IPS-20b (cell line): ENCODE measurements at regions not wholly inside any gene's neighbourhood (a gene's known extent, or its start where the extent isn't known, plus 50 kb on each side); places are given as distances from the start of the nearest gene placed in this dataset.

ENCODE experiments used
- H3K27ac ChIP-seq: one replicate; pipeline ENCODE4 v1.5.1; 2013; ENCODE audit warnings: low read length
- H3K27me3 ChIP-seq: 2 replicates; pipeline ENCODE4 v1.6.1; 2013; ENCODE audit warnings: mild to moderate bottlenecking, low read length, inconsistent platforms; ENCODE audit not compliant: insufficient read depth
- H3K36me3 ChIP-seq: 2 replicates; pipeline ENCODE4 v1.6.1; 2013; ENCODE audit warnings: low read depth, mild to moderate bottlenecking, inconsistent platforms, low read length, moderate library complexity; ENCODE audit not compliant: insufficient read depth
- H3K4me1 ChIP-seq: 2 replicates; pipeline ENCODE4 v1.6.1; 2013; ENCODE audit warnings: mild to moderate bottlenecking, control low read depth, inconsistent platforms, low read length, moderate library complexity; ENCODE audit not compliant: insufficient read depth
- H3K4me3 ChIP-seq: 2 replicates; pipeline ENCODE4 v1.5.1; 2013; ENCODE audit warnings: mild to moderate bottlenecking, low read length, inconsistent platforms
- H3K9ac ChIP-seq: 2 replicates; pipeline ENCODE4 v1.6.1; 2013; ENCODE audit warnings: low read depth, mild to moderate bottlenecking, inconsistent platforms, low read length, moderate library complexity
- H3K9me3 ChIP-seq: 2 replicates; pipeline ENCODE4 v1.6.1; 2013; ENCODE audit warnings: mild to moderate bottlenecking, low read depth, low read length, inconsistent platforms; ENCODE audit not compliant: insufficient read depth

DNA sequence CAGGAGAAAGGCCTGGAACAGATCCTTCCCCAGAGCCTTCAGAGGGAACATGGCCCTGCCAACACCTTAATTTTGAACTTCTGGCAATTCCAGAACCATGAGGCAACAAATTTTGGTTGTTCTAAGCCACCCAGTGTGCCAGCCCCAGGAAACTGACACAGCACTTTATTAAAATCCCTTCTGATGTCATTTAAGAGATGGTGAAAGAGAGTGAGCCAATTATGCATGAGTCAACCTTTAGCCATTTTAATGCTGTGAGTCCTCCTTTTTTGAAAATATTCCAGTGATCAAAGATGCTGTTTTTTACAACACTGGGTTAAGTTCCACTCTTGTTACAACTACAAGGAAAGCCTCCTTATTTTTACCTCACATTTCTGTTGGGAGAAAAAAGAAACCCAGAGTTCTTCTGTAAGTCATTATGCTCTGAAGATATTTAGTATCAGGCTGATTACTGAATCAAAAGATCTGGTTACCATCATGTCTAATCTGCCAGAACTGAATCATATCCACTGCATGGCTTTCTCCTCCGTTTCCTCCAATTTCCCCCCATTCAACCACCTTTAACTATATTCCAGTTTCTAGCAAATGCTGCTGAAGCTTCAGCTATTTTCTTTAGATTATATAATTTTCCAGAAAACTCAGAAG, 235.4 kb downstream of the TXNL1 start:
- Histone ChIP-seq H3K27me3 (no peaks in the 10 kb centered on the region), H3K4me1 (0 out of 2 replicates have a peak, but pooled peaks cover under 1% of the 10 kb centered on the region), H3K36me3 (no peaks in the 10 kb centered on the region), H3K4me3 (no peak overlapping the region), H3K9me3 (peaks cover 12% of the 10 kb centered on the region; the same call in 1 of the 2 replicates), H3K27ac (no peak overlapping the region), H3K9ac (no peak overlapping the region)

DNA sequence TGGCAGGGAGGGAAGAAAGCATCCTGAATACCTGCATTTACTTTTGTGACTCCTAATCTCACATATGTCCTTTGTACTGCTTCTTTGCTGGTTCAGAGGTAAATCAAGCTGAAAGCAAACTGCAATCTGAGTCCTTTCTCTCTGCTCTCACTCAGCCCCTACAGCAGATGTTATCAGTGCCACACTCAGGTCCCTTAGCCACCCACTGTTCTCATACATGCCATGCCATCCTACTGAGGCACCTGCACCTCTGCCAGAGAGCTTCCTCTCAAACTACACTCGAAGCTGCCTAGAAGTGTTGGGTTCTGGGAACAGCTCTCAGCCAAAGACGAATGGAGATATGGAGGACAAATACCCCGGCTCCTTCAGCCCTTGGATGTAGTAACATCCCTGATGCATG, 244.5 kb downstream of the TXNL1 start:
- Histone ChIP-seq H3K36me3 (no peaks in the 10 kb centered on the region), H3K4me1 (no peaks in the 10 kb centered on the region), H3K27me3 (no peaks in the 10 kb centered on the region), H3K9me3 (no peaks in the 10 kb centered on the region), H3K27ac (no peak overlapping the region), H3K9ac (no peak overlapping the region), H3K4me3 (no peak overlapping the region)

DNA sequence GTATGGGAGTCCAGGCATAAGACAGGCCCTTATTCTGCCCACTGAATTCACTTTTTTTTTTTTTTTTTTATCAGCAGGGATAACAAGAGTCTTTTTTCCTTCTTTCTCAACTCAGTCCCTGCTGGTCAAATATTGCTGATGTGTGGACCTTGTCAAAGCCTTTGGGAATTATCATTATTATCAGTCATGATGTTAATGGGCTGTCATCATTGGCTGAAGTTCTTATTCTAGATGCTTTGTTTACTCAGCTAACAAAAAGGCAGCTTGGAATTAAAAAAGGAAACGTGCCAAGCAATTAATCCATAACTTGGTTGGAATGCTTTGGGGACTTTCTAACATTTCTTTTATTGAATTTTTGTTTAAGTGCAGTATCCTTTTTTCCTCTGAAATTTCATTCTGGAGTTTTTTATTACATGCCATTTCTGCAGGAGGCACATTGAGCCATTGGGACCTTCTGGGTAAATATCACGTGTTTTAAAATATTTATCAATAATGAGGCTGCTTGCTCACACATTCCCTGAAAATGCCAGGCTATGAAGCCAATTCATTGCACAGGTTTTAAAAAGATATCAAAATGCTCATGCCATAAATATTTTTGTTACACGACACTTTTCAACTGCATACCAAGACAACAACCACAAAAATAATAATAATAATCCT, 246.3 kb downstream of the TXNL1 start:
- no peaks in the 10 kb centered on the region for H3K36me3 ChIP-seq
- H3K4me3 ChIP-seq, result no peak overlapping the region
- no peaks in the 10 kb centered on the region for H3K27me3 ChIP-seq
- no peak overlapping the region for H3K27ac ChIP-seq
- no peak overlapping the region for H3K9ac ChIP-seq
- H3K4me1 ChIP-seq, result no peaks in the 10 kb centered on the region
- H3K9me3 ChIP-seq, result no peaks in the 10 kb centered on the region

DNA sequence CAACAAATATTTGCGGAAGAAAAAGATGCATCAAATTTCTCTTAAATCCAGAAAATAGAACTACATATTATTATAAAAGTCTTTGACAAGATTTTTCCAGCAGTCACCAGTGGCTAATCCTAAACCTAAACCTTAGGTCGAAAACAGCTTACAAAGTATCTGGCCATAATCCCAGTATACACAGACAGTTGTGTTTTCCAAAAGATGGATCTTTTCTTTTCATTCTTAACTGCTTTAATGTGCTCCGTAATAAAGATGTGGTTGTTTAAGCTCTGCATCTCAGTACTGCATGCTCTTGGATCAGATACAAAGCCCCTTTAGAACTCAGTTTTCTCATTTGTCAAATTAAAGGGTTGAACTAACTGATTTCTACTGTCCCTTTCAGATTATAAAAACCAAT, 247.8 kb downstream of the TXNL1 start:
- no peaks in the 10 kb centered on the region for H3K9me3 ChIP-seq
- no peaks in the 10 kb centered on the region for H3K4me1 ChIP-seq
- no peaks in the 10 kb centered on the region for H3K27me3 ChIP-seq
- no peak overlapping the region for H3K9ac ChIP-seq
- no peak overlapping the region for H3K27ac ChIP-seq
- no peaks in the 10 kb centered on the region for H3K36me3 ChIP-seq
- H3K4me3 ChIP-seq, result no peak overlapping the region

GRCh38 chr18:56389190-56389589, 249.2 kb downstream of the TXNL1 start:
- H3K4me3 ChIP-seq, result no peak overlapping the region
- no peaks in the 10 kb centered on the region for H3K36me3 ChIP-seq
- H3K9ac ChIP-seq, result no peak overlapping the region
- H3K27ac ChIP-seq, result no peak overlapping the region
- H3K9me3 ChIP-seq, result no peaks in the 10 kb centered on the region
- H3K4me1 ChIP-seq, result no peaks in the 10 kb centered on the region
- H3K27me3 ChIP-seq, result no peaks in the 10 kb centered on the region

GRCh38 chr18:56388571-56388970, 249.8 kb downstream of the TXNL1 start:
- Histone ChIP-seq H3K36me3 (no peaks in the 10 kb centered on the region), H3K4me1 (no peaks in the 10 kb centered on the region), H3K9me3 (no peaks in the 10 kb centered on the region), H3K27ac (no peak overlapping the region), H3K27me3 (no peaks in the 10 kb centered on the region), H3K9ac (no peak overlapping the region), H3K4me3 (no peak overlapping the region)

GRCh38 chr18:56386856-56387255, 251.5 kb downstream of the TXNL1 start:
- no peaks in the 10 kb centered on the region for H3K9me3 ChIP-seq
- no peaks in the 10 kb centered on the region for H3K4me1 ChIP-seq
- no peaks in the 10 kb centered on the region for H3K27me3 ChIP-seq
- no peak overlapping the region for H3K4me3 ChIP-seq
- H3K9ac ChIP-seq, result no peak overlapping the region
- H3K36me3 ChIP-seq, result no peaks in the 10 kb centered on the region
- H3K27ac ChIP-seq, result no peak overlapping the region

DNA sequence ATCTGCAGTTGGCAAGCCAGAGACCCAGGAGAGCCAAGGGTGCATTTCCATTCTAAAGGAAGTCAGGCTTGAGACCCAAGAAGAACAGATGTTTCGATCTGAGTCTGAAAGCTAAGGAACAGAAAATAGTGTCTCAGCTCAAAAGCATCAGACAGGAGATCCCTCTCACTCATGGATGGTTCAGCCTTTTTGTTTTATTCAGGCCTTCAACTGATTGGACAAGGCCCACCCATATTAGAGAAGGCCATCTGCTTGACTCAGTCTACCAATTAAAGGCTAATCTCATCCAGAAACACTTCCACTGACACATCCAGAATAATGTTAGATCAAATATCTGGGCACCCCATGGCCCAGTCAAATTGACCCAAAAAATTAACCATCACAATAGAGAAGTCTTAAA, 255.0 kb downstream of the TXNL1 start:
- no peaks in the 10 kb centered on the region for H3K27me3 ChIP-seq
- no peak overlapping the region for H3K9ac ChIP-seq
- H3K4me3 ChIP-seq, result no peak overlapping the region
- no peaks in the 10 kb centered on the region for H3K4me1 ChIP-seq
- no peaks in the 10 kb centered on the region for H3K9me3 ChIP-seq
- no peaks in the 10 kb centered on the region for H3K36me3 ChIP-seq
- no peak overlapping the region for H3K27ac ChIP-seq

DNA sequence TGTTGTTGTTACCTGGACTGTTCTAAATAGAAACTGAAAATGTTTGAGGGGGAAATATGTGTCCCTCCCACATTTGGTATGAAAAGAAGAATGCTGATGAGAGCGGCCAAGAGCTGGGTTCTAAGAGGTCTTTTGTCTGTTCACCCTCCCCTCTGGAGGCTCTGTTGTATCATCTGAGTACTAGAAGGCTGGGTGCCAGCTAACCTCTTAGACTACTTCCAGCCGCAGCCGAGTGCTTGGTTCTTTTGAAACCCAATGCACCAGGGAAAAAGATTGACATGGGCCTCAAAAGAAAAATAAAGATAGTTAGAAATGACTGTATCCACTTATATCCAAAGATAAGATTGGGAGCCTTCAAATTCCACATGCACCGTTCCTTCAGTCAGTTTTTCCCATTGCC, 255.9 kb downstream of the TXNL1 start:
- no peaks in the 10 kb centered on the region for H3K9me3 ChIP-seq
- no peaks in the 10 kb centered on the region for H3K4me1 ChIP-seq
- no peaks in the 10 kb centered on the region for H3K36me3 ChIP-seq
- H3K27ac ChIP-seq, result no peak overlapping the region
- no peaks in the 10 kb centered on the region for H3K27me3 ChIP-seq
- H3K9ac ChIP-seq, result no peak overlapping the region
- H3K4me3 ChIP-seq, result no peak overlapping the region

- no peaks in the 10 kb centered on the region for H3K27me3 ChIP-seq
- H3K9me3 ChIP-seq, result no peaks in the 10 kb centered on the region
- H3K4me1 ChIP-seq, result no peaks in the 10 kb centered on the region
- no peak overlapping the region for H3K4me3 ChIP-seq
- H3K9ac ChIP-seq, result no peak overlapping the region
- H3K36me3 ChIP-seq, result no peaks in the 10 kb centered on the region
- H3K27ac ChIP-seq, result no peak overlapping the region
Measured at GRCh38 chr18:56381196-56381595, 257.2 kb downstream of the TXNL1 start.

DNA sequence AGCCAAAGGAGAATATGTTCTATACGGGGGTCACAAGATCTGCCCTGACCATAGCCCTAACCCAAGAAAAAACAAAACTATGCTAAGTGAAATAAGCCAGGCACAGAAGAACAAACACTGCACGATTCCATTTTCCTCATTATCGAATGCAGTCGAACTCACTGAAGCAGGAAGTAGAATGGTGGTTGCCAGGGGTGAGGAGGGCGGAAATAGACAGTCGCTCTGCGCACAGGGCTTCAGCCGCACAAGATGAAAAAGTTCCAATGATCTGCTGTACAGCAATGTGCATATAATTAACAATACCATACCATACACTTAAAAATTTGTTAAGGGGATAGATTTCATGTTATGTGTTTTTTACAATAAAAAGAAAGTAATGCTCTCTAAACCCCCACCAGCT, 257.7 kb downstream of the TXNL1 start:
- Histone ChIP-seq H3K9me3 (no peaks in the 10 kb centered on the region), H3K9ac (no peak overlapping the region)

GRCh38 chr18:56379256-56379655, 259.1 kb downstream of the TXNL1 start:
- H3K9me3 ChIP-seq, result no peaks in the 10 kb centered on the region
- no peaks in the 10 kb centered on the region for H3K4me1 ChIP-seq
- no peaks in the 10 kb centered on the region for H3K36me3 ChIP-seq
- no peak overlapping the region for H3K9ac ChIP-seq
- H3K27me3 ChIP-seq, result no peaks in the 10 kb centered on the region
- no peak overlapping the region for H3K27ac ChIP-seq
- H3K4me3 ChIP-seq, result no peak overlapping the region

More for the DNA sequence above, 257.7 kb downstream of the TXNL1 start:
- Histone ChIP-seq H3K36me3 (no peaks in the 10 kb centered on the region), H3K27ac (no peak overlapping the region), H3K27me3 (no peaks in the 10 kb centered on the region), H3K4me3 (no peak overlapping the region), H3K4me1 (no peaks in the 10 kb centered on the region)
